Liver (tissue), 3 donors: ENCODE measurements at regions not wholly inside any gene's neighbourhood (a gene's known extent, or its start where the extent isn't known, plus 50 kb on each side); places are given as distances from the start of the nearest gene placed in this dataset.

Experiments used
- CTCF ChIP-seq: fragments of 150-350 bp; IDR thresholded peaks from 2 replicates; pipeline ENCODE4 v1.5.1; 2017; ENCODE audit warnings: improper control_type of control experiment, low read depth, low read length; ENCODE audit not compliant: missing input control
- EGR1 ChIP-seq, 2 donors: IDR thresholded peaks; 2 replicates each; pipeline ENCODE4 v1.6.1; 2016 to 2018; ENCODE audit warnings: antibody characterized with exemption in 2 of 2, low read depth in 2 of 2
- GABPA ChIP-seq, 2 donors: IDR thresholded peaks in 1 of 2; conservative IDR thresholded peaks in 1 of 2; 2 replicates each; pipeline ENCODE4 v1.6.1; 2016; ENCODE audit warnings: antibody characterized with exemption in 2 of 2, mild to moderate bottlenecking in 1 of 2, moderate library complexity in 1 of 2
- HNF4G ChIP-seq: IDR thresholded peaks from 2 replicates; pipeline ENCODE4 v1.6.1; 2016; ENCODE audit warnings: antibody characterized with exemption
- MAX ChIP-seq: IDR thresholded peaks from 2 replicates; pipeline ENCODE4 v1.6.1; 2016; ENCODE audit warnings: antibody characterized with exemption
- RAD21 ChIP-seq, 2 donors: IDR thresholded peaks; 2 replicates each; pipeline ENCODE4 v1.6.1; 2016; ENCODE audit warnings: antibody characterized with exemption in 2 of 2, mild to moderate bottlenecking in 2 of 2
- REST ChIP-seq: IDR thresholded peaks from 2 replicates; pipeline ENCODE4 v1.6.1; 2016; ENCODE audit warnings: antibody characterized with exemption, mild to moderate bottlenecking
- RXRA ChIP-seq, 2 donors: IDR thresholded peaks; 2 replicates each; pipeline ENCODE4 v1.6.1; 2017 to 2018; ENCODE audit warnings: antibody characterized with exemption in 2 of 2, mild to moderate bottlenecking in 1 of 2
- SP1 ChIP-seq: IDR thresholded peaks from 2 replicates; pipeline ENCODE4 v1.6.1; 2018; ENCODE audit warnings: antibody characterized with exemption, mild to moderate bottlenecking
- TAF1 ChIP-seq: conservative IDR thresholded peaks from 2 replicates; pipeline ENCODE4 v1.6.1; 2016; ENCODE audit warnings: antibody characterized with exemption, mild to moderate bottlenecking
- YY1 ChIP-seq: IDR thresholded peaks from 2 replicates; pipeline ENCODE4 v1.6.1; 2016; ENCODE audit warnings: antibody characterized with exemption, mild to moderate bottlenecking
- ZBTB33 ChIP-seq: IDR thresholded peaks from 2 replicates; pipeline ENCODE4 v1.6.1; 2016; ENCODE audit warnings: antibody characterized with exemption
- donor health status: healthy.
- donor health status: healthy.

- TF ChIP-seq EGR1 (IDR thresholded peaks at IDR 0.05; ENCODE audit: low read depth in 2 of 2) = no peak
- no peak for TF ChIP-seq CTCF
- TF ChIP-seq SP1 = no peak
- TF ChIP-seq MAX = no peak
- no peak for TF ChIP-seq HNF4G
- no peak for TF ChIP-seq TAF1
- no peak for TF ChIP-seq REST
- no peak for TF ChIP-seq YY1
- TF ChIP-seq GABPA (IDR thresholded peaks at IDR 0.05 in 1 of 2, conservative IDR thresholded peaks at IDR 0.05 in 1 of 2) = no peak
- no peak for TF ChIP-seq RAD21 (IDR thresholded peaks at IDR 0.05)
- no peak for TF ChIP-seq ZBTB33
- TF ChIP-seq RXRA (IDR thresholded peaks at IDR 0.05) = no peak
Observed at GRCh38 chr10:3295582-3296151, 123.1 kb upstream of the PITRM1 start.
